GM12878 (cell line): ENCODE measurements at regions not wholly inside any gene's neighbourhood (a gene's known extent, or its start where the extent isn't known, plus 50 kb on each side); places are given as distances from the start of the nearest gene placed in this dataset.

Source experiments
- EED ChIP-seq: sonication (generic); IDR thresholded peaks from 2 replicates; pipeline ENCODE4 v1.6.1; 2016; ENCODE audit warnings: antibody characterized with exemption, low read depth
- RB1 ChIP-seq: fragments of 450-650 bp; formaldehyde crosslinking; IDR thresholded peaks from 2 replicates; pipeline ENCODE4 v1.6.1; 2017; ENCODE audit warnings: mild to moderate bottlenecking, borderline replicate concordance

DNA sequence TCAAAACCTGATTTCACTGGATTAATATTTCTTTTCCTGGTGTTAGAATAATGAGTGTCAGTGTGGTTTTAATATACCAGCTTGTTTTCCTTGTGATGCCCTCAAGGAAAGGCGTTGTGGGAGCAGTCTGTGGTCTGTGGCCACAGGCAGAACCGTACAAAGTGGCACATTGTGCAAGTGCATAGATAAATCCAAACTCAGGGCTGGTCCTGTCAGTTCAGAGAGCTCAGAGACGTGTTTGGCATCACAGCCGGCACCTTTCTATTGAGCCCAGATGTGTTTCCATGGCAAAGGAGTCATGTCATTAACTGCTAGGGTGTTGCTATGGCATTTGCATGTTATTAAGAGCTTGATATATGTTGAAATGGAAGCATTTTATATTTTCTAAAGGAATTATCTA, 289.9 kb upstream of the RASGRP1 start:
- TF ChIP-seq EED (no peak), RB1 (no peak)
